Cardiac fibroblast (primary cell): ENCODE measurements at regions not wholly inside any gene's neighbourhood (a gene's known extent, or its start where the extent isn't known, plus 50 kb on each side); places are given as distances from the start of the nearest gene placed in this dataset.

Experiments used
- DNase-seq, 2 donors: peaks; one replicate each; pipeline versions ENCODE4 v3.0.0 to v3.0.0-alpha.2; 2010; ENCODE audit warnings: low read depth in 2 of 2
- H3K4me3 ChIP-seq, 2 donors: replicated peaks in 1 of 2; 1 replicate in 1 of 2; 2 replicates in 1 of 2; pipeline ENCODE4 v1.5.1; 2011; ENCODE audit warnings: low read depth in 2 of 2, low read length in 2 of 2, mild to moderate bottlenecking in 2 of 2, moderate library complexity in 1 of 2
- CTCF ChIP-seq: IDR thresholded peaks from one replicate; pipeline ENCODE4 v1.5.1; 2011; ENCODE audit warnings: low read depth, mild to moderate bottlenecking, low read length, inconsistent platforms

- DNase-seq, result no peak
- no peak for TF ChIP-seq CTCF
- H3K4me3 ChIP-seq, result no peak overlapping the region
Observed at GRCh38 chr3:72582963-72583362, 265.3 kb downstream of the SHQ1 start.

GRCh38 chr3:72582211-72582878 lies 265.9 kb downstream of the SHQ1 start:
- no peak for TF ChIP-seq CTCF
- no peak for DNase-seq
- H3K4me3 ChIP-seq, result no peak overlapping the region

- DNase-seq, result no peak
- no peak overlapping the region for H3K4me3 ChIP-seq
- no peak for TF ChIP-seq CTCF
Observed at GRCh38 chr3:72580900-72581299, 267.3 kb downstream of the SHQ1 start.

GRCh38 chr3:72580246-72580756 lies 267.9 kb downstream of the SHQ1 start:
- DNase-seq, result no peak
- no peak for TF ChIP-seq CTCF

GRCh38 chr3:72579581-72580245 lies 268.5 kb downstream of the SHQ1 start:
- TF ChIP-seq CTCF, result no peak
- DNase-seq, result no peak
- no peak overlapping the region for H3K4me3 ChIP-seq

More at GRCh38 chr3:72580246-72580756, 267.9 kb downstream of the SHQ1 start:
- no peak overlapping the region for H3K4me3 ChIP-seq

- H3K4me3 ChIP-seq, result no peak overlapping the region
- no peak for DNase-seq
- TF ChIP-seq CTCF, result no peak
Observed at GRCh38 chr3:72579191-72579580, 269.1 kb downstream of the SHQ1 start.
